IMR-90 (cell line): ENCODE measurements at regions not wholly inside any gene's neighbourhood (a gene's known extent, or its start where the extent isn't known, plus 50 kb on each side); places are given as distances from the start of the nearest gene placed in this dataset.
"Not testable (repeated sequence)": the region's sequence is repeated elsewhere in the genome, so short reads cannot be mapped to it uniquely, and the experiment has no call there.

Experiments
- ATAC-seq: fragments of 200-7000 bp; cut with Tn5 transposase; 2 replicates; pipeline ENCODE4 v1.9.1; 2020; ENCODE audit warnings: low read depth, mild to moderate bottlenecking, moderate library complexity
- BruUV-seq: library from RNA; stranded (reverse); fragments of 400-500 nt; replicated peaks from 2 replicates; lab custom pipeline; 2021; lab: Mats Ljungman, UMichigan
- CTCF ChIA-PET: fragments of 300-600 bp; formaldehyde crosslinking; extraction: SDS; loops from one replicate; lab custom pipeline; 2021; ENCODE audit warnings: antibody characterized with exemption; lab: Yijun Ruan, JAX
- POLR2A ChIA-PET: fragments of 300-600 bp; sonication (Branson Sonifier 250); formaldehyde crosslinking; loops from one replicate; lab custom pipeline; 2022; ENCODE audit warnings: antibody characterized with exemption; ENCODE audit not compliant: unreplicated experiment; lab: Charles Lee
- DNase-seq: peaks from one replicate; pipeline ENCODE4 v3.0.0; 2013
- H2AFZ ChIP-seq: replicated peaks from 2 replicates; pipeline ENCODE3; 2013; ENCODE audit warnings: low read length, mild to moderate bottlenecking; ENCODE audit not compliant: poor library complexity
- H2AK5ac ChIP-seq: 2 replicates; pipeline ENCODE4 v1.6.1; 2013; ENCODE audit warnings: low read depth, low read length, inconsistent platforms
- H2AK9ac ChIP-seq: replicated peaks from 2 replicates; pipeline ENCODE3; 2013; ENCODE audit warnings: mild to moderate bottlenecking, low read depth, low read length, moderate library complexity; ENCODE audit not compliant: poor library complexity
- H2BK120ac ChIP-seq: 2 replicates; pipeline ENCODE4 v1.6.1; 2013; ENCODE audit warnings: low read depth, low read length, inconsistent platforms
- H2BK15ac ChIP-seq: 3 replicates; pipeline ENCODE4 v1.6.1; 2013; ENCODE audit warnings: low read depth, low read length, inconsistent platforms
- H2BK20ac ChIP-seq: 2 replicates; pipeline ENCODE4 v1.6.1; 2013; ENCODE audit warnings: low read depth, mild to moderate bottlenecking, inconsistent platforms, low read length, moderate library complexity
- H2BK5ac ChIP-seq: 2 replicates; pipeline ENCODE4 v1.6.1; 2013; ENCODE audit warnings: mild to moderate bottlenecking, low read depth, low read length, inconsistent platforms; ENCODE audit not compliant: poor library complexity, severe bottlenecking
- H3K14ac ChIP-seq: replicated peaks from 2 replicates; pipeline ENCODE4 v1.6.1; 2013; ENCODE audit warnings: low read depth, low read length, inconsistent platforms
- H3K18ac ChIP-seq: 2 replicates; pipeline ENCODE4 v1.6.1; 2013; ENCODE audit warnings: low read depth, low read length, control low read depth
- H3K23ac ChIP-seq: 2 replicates; pipeline ENCODE4 v1.6.1; 2013; ENCODE audit warnings: low read depth, low read length, inconsistent platforms
- H3K27ac ChIP-seq: 2 replicates; pipeline ENCODE4 v1.5.1; 2013; ENCODE audit warnings: mild to moderate bottlenecking, control low read depth, low read length; ENCODE audit not compliant: insufficient read depth
- H3K27me3 ChIP-seq: 2 replicates; pipeline ENCODE4 v1.6.1; 2013; ENCODE audit warnings: low read length; ENCODE audit not compliant: control insufficient read depth, insufficient read depth
- H3K36me3 ChIP-seq: 2 replicates; pipeline ENCODE4 v1.6.1; 2013; ENCODE audit warnings: low read length, mixed read lengths; ENCODE audit not compliant: control insufficient read depth, insufficient read depth
- H3K4ac ChIP-seq: 2 replicates; pipeline ENCODE4 v1.6.1; 2013; ENCODE audit warnings: low read depth, low read length, inconsistent platforms
- H3K4me1 ChIP-seq: 2 replicates; pipeline ENCODE4 v1.6.1; 2013; ENCODE audit warnings: low read length, mixed read lengths; ENCODE audit not compliant: control insufficient read depth, insufficient read depth
- H3K4me2 ChIP-seq: 2 replicates; pipeline ENCODE4 v1.6.1; 2013; ENCODE audit warnings: low read depth, mild to moderate bottlenecking, control low read depth, low read length, moderate library complexity
- H3K4me3 ChIP-seq: 2 replicates; pipeline ENCODE4 v1.5.1; 2013; ENCODE audit warnings: low read depth, mild to moderate bottlenecking, control low read depth, low read length, moderate library complexity; ENCODE audit not compliant: insufficient read depth
- H3K56ac ChIP-seq: 2 replicates; pipeline ENCODE4 v1.6.1; 2013; ENCODE audit warnings: low read length, inconsistent platforms; ENCODE audit not compliant: insufficient read depth; ENCODE audit errors: extremely low read depth
- H3K79me1 ChIP-seq, 2 experiments: 2 replicates each; pipeline ENCODE4 v1.6.1; 2013; ENCODE audit warnings: low read length in 2 of 2, inconsistent platforms in 1 of 2, low read depth in 1 of 2
- H3K9ac ChIP-seq: 2 replicates; pipeline ENCODE4 v1.6.1; 2013; ENCODE audit warnings: low read depth, low read length, control low read depth
- H3K9me1 ChIP-seq: 2 replicates; pipeline ENCODE4 v1.6.1; 2013; ENCODE audit warnings: low read length, inconsistent platforms; ENCODE audit not compliant: insufficient read depth
- H3K9me3 ChIP-seq: 2 replicates; pipeline ENCODE4 v1.6.1; 2013; ENCODE audit warnings: low read length; ENCODE audit not compliant: control insufficient read depth, insufficient read depth
- H4K20me1 ChIP-seq: 2 replicates; pipeline ENCODE4 v1.6.1; 2013; ENCODE audit warnings: low read length, inconsistent platforms; ENCODE audit not compliant: insufficient read depth
- H4K5ac ChIP-seq: 2 replicates; pipeline ENCODE4 v1.6.1; 2013; ENCODE audit warnings: mild to moderate bottlenecking, low read depth, low read length, control low read depth
- H4K8ac ChIP-seq, 2 experiments: 2 replicates each; pipeline ENCODE4 v1.6.1; 2013; ENCODE audit warnings: low read depth in 2 of 2, low read length in 2 of 2, control low read depth in 1 of 2, inconsistent platforms in 1 of 2
- H4K91ac ChIP-seq: 2 replicates; pipeline ENCODE4 v1.6.1; 2013; ENCODE audit warnings: low read depth, low read length, inconsistent platforms; ENCODE audit not compliant: insufficient read depth
- WGBS, 2 experiments: methylation state at CpG; one replicate each; pipeline versions ENCODE4 v1.1.5 to v1.1.7; 2013; ENCODE audit warnings: missing lambda C conversion rate in 2 of 2; ENCODE audit not compliant: insufficient read length in 1 of 2; ENCODE audit errors: extremely low coverage in 2 of 2; 5-methylcytosine and 5-hydroxymethylcytosine counted together
- dilution Hi-C: fragments of 300-500 bp; cut with HindIII; formaldehyde crosslinking; loops from one replicate; pipeline ENCODE4 v1.14.3; 2018; ENCODE audit warnings: low sequenced_read_pairs; ENCODE audit not compliant: unreplicated experiment
- in situ Hi-C: fragments of 300-500 bp; cut with MboI; formaldehyde crosslinking; loops from 3 replicates; pipeline ENCODE4 v1.14.3; 2019; ENCODE audit warnings: low sequenced_read_pairs, inconsistent platforms, mixed read lengths
- intact Hi-C: fragments of 100-400 bp; cut with micrococcal nuclease; formaldehyde crosslinking; loops from 2 replicates; pipeline ENCODE4 v1.10.0; 2022

DNA sequence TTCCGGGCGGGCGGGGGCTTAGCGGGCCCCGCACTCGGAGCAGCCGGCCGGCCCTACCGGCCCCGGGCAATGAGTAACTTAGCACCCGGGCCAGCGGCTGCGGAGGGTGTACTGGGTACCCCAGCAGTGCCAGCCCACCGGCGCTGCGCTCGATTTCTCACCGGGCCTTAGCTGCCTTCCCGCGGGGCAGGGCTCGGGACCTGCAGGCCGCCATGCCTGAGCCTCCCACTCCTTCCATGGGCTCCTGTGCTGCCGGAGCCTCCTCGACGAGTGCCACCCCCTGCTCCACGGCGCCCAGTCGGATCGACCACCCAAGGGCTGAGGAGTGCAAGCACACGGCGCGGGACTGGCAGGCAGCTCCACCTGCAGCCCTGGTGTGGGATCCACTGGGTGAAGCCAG, 427.1 kb downstream of the NAF1 start:
- H2BK5ac ChIP-seq, H3K9me3 ChIP-seq, H3K27ac ChIP-seq, H4K20me1 ChIP-seq, H3K79me1 ChIP-seq, ATAC-seq, H3K27me3 ChIP-seq, H2BK120ac ChIP-seq, CTCF ChIA-PET, H3K14ac ChIP-seq, H3K4me3 ChIP-seq, H2AK9ac ChIP-seq, intact Hi-C loops, H4K91ac ChIP-seq, H3K36me3 ChIP-seq, BruUV-seq, H4K5ac ChIP-seq, POLR2A ChIA-PET, DNase-seq, H2AFZ ChIP-seq, dilution Hi-C loops, H3K4me1 ChIP-seq, H3K9me1 ChIP-seq, H2BK20ac ChIP-seq, H2AK5ac ChIP-seq, in situ Hi-C loops, H3K56ac ChIP-seq, H4K8ac ChIP-seq, H3K23ac ChIP-seq, H2BK15ac ChIP-seq, H3K9ac ChIP-seq, H3K18ac ChIP-seq, H3K4ac ChIP-seq, H3K4me2 ChIP-seq: not testable (repeated sequence)
- WGBS, 2 experiments: no CpG with 5 or more reads among the region's 32 CpGs
